ENCODE measurements at regions not wholly inside any gene's neighbourhood (a gene's known extent, or its start where the extent isn't known, plus 50 kb on each side); places are given as distances from the start of the nearest gene placed in this dataset.

DNA sequence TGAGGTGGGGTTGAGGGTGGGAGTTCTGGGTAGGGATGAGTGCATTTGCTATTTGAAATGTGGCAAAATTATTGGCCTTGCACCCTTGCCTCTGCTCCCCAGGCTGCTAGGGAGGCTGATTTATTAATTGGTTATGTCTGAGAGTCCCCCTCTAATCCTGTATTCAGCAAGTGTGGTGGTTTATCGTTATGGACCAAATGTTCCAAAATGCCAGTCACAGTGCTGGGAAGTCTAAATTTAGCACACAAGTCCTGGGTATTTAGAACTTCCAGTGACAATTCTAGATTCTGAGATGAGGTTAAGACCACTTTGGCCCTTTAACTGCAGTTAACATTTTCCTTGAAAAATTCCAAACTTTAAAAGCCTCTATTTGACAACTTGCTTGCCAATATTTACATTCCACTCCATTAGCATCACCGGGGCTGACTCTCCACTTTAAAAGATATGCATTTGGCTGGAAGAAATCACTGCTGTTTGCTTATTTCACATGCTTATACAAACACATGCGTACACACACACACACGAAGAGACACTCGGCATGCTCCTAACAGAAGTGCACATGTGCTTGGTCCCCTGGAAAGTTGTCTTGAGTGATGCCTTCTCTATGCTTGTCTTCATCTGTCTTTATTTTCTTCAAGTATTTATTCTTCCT lies 247.7 kb downstream of the IL20RB start:
- no peak overlapping the region for H3K27ac Mint-ChIP-seq
- Histone ChIP-seq H3K4me1 (ENCODE audit: control insufficient read depth in 1 of 2, extremely low read depth in 1 of 2, insufficient read depth in 2 of 2, low read length in 2 of 2) (no peaks in the 10 kb centered on the region), H3K9me3 (no peaks in the 10 kb centered on the region), H3K27me3 (replicated peaks in 1 of 2; ENCODE audit: control insufficient read depth in 2 of 2, extremely low read depth in 1 of 2, insufficient read depth in 2 of 2, low read length in 1 of 2) (peaks cover 0 to 3% of the 10 kb centered on the region in 2 experiments), H3K36me3 (ENCODE audit: control insufficient read depth in 2 of 2, extremely low read depth in 1 of 2, insufficient read depth in 1 of 2, low read length in 1 of 2) (no peaks in the 10 kb centered on the region), H3K4me3 (ENCODE audit: control insufficient read depth in 1 of 2, extremely low read depth in 1 of 2, low read length in 1 of 2) (no peak overlapping the region), H3K27ac (ENCODE audit: low read length) (no peak overlapping the region)
- ChIA-PET POLR2A (no interaction called here), CTCF (no interaction called here)
- no peaks in the 10 kb centered on the region for H3K36me3 Mint-ChIP-seq
- H3K27me3 Mint-ChIP-seq = peaks cover 3 to 8% of the 10 kb centered on the region in 2 donors
- no peak for DNase-seq
- no peak for ATAC-seq (replicated peaks in 1 of 4)
- 86% methylated on average over 4 of the region's 5 CpGs for WGBS (ENCODE audit: insufficient coverage)
- H3K9me3 Mint-ChIP-seq = no peaks in the 10 kb centered on the region
- no peak overlapping the region for H3K4me3 Mint-ChIP-seq
- no peaks in the 10 kb centered on the region for H3K4me1 Mint-ChIP-seq

DNA sequence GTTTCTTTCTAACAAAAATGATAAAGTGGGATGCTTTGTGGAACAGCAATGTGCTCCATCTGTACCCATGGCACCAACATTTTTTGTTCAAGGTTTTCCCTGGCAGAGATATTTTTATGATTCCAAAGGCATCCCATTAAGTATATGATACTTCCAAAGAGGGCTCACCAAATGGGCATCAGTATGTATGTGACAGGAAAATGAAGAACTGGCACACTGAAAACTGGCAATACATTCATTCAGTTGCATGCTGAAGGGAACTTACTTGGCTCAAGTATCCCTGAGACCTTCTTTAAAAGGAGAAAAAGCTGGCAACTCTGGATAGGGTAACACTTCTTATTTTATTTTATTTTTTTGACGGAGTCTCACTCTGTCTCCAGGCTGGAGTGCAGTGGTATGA lies 249.8 kb downstream of the IL20RB start:
- H3K4me3 ChIP-seq (ENCODE audit: control insufficient read depth in 1 of 2, extremely low read depth in 1 of 2, low read length in 1 of 2) = no peak overlapping the region
- H3K36me3 ChIP-seq (ENCODE audit: control insufficient read depth in 2 of 2, extremely low read depth in 1 of 2, insufficient read depth in 1 of 2, low read length in 1 of 2) = no peaks in the 10 kb centered on the region
- no peak overlapping the region for H3K4me3 Mint-ChIP-seq
- no peak for ATAC-seq (replicated peaks in 1 of 4)
- no peak for DNase-seq
- no peak overlapping the region for H3K27ac Mint-ChIP-seq
- H3K27me3 ChIP-seq (replicated peaks in 1 of 2; ENCODE audit: control insufficient read depth in 2 of 2, extremely low read depth in 1 of 2, insufficient read depth in 2 of 2, low read length in 1 of 2) = peaks cover 0 to 7% of the 10 kb centered on the region in 2 experiments
- no CpG with 5 or more reads among the region's 1 CpG for WGBS (ENCODE audit: insufficient coverage)
- no peaks in the 10 kb centered on the region for H3K36me3 Mint-ChIP-seq
- H3K4me1 ChIP-seq (ENCODE audit: control insufficient read depth in 1 of 2, extremely low read depth in 1 of 2, insufficient read depth in 2 of 2, low read length in 2 of 2) = no peaks in the 10 kb centered on the region
- no peak overlapping the region for H3K27ac ChIP-seq (ENCODE audit: low read length)
- no peaks in the 10 kb centered on the region for H3K9me3 ChIP-seq
- POLR2A ChIA-PET = no interaction called here
- H3K27me3 Mint-ChIP-seq = peaks cover 5 to 14% of the 10 kb centered on the region in 2 donors
- H3K9me3 Mint-ChIP-seq = no peaks in the 10 kb centered on the region
- no peaks in the 10 kb centered on the region for H3K4me1 Mint-ChIP-seq
- CTCF ChIA-PET = no interaction called here

DNA sequence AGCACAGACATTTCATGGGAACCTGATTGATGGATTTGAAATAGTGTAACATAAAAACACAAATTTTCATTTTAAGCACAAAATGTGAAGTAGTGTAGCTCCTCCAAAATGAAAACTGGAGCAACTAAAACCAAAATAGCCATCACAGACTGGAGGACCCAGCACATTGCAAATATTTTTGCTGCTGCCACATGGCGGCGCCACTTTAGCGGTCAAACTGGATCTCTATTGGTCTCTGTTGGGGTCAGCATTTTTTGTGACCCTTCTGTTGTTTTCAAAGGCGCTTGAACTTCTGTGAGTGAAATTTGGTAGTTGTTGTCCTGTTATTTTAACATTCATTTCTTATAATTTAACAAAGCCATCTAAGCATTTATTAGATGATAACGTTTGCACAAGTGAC lies 259.9 kb downstream of the IL20RB start:
- Histone ChIP-seq H3K4me3 (ENCODE audit: control insufficient read depth in 1 of 2, extremely low read depth in 1 of 2, low read length in 1 of 2) (no peak overlapping the region), H3K9me3 (no peaks in the 10 kb centered on the region), H3K27ac (ENCODE audit: low read length) (no peak overlapping the region), H3K36me3 (ENCODE audit: control insufficient read depth in 2 of 2, extremely low read depth in 1 of 2, insufficient read depth in 1 of 2, low read length in 1 of 2) (no peaks in the 10 kb centered on the region), H3K27me3 (replicated peaks in 1 of 2; ENCODE audit: control insufficient read depth in 2 of 2, extremely low read depth in 1 of 2, insufficient read depth in 2 of 2, low read length in 1 of 2) (no peaks in the 10 kb centered on the region), H3K4me1 (ENCODE audit: control insufficient read depth in 1 of 2, extremely low read depth in 1 of 2, insufficient read depth in 2 of 2, low read length in 2 of 2) (no peaks in the 10 kb centered on the region)
- Mint-ChIP-seq H3K9me3 (peaks cover 5 to 25% (median 6%) of the 10 kb centered on the region in 3 donors), H3K27me3 (peaks cover 2 to 10% of the 10 kb centered on the region in 2 donors), H3K4me1 (no peaks in the 10 kb centered on the region), H3K4me3 (no peak overlapping the region), H3K36me3 (no peaks in the 10 kb centered on the region), H3K27ac (no peak overlapping the region)
- WGBS (ENCODE audit: insufficient coverage) = no CpG with 5 or more reads among the region's 5 CpGs
- CTCF ChIA-PET = no interaction called here
- POLR2A ChIA-PET = no interaction called here
- DNase-seq (no peak), ATAC-seq (replicated peaks in 1 of 4) (no peak)

DNA sequence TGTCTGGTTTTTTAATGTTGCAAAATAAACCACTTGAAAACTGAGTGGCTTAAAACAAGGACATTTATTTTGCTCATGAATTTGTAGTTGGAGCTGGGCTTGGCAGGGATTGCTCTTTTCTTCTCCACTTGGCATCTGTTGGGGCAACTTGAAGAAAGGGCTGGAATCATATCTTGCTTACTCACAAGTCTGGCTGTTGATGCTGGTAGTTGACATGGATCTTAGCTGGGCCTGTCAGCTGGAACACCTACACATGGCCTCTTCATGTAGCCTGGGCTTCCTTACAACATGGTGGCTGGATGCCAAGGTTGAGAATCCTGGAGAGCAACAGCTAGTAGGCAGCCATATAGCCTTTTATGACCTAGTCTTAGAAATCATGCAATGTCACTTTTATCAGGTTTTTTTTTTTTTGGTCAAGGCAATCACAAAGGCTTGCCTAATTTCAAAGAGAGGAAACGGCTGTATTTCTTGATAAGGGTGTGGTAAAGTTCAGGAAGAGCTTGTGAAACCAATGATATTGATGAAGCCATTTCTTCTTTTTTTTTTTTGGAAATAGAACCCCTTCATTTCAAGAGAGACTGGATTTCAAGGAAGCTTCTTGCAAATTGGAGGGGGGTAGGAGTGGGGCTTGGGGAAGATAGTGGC lies 262.1 kb downstream of the IL20RB start:
- Mint-ChIP-seq H3K27ac (no peak overlapping the region), H3K4me3 (no peak overlapping the region), H3K36me3 (no peaks in the 10 kb centered on the region), H3K4me1 (no peaks in the 10 kb centered on the region), H3K9me3 (peaks cover 3 to 24% (median 6%) of the 10 kb centered on the region in 3 donors), H3K27me3 (peaks cover 2 to 7% of the 10 kb centered on the region in 2 donors)
- DNase-seq (no peak), ATAC-seq (replicated peaks in 1 of 4) (no peak)
- ChIA-PET POLR2A (interaction anchor here in 1 of 2 donors (0.7 kb wide), 1 partner anchor 766 kb away, joined by 6 read pairs; no protein-coding TSS in a partner anchor), CTCF (interaction anchor here (0.7 kb wide), 2 partner anchors 217 to 1942 kb away, joined by 4 to 7 read pairs; no protein-coding TSS in a partner anchor)
- Histone ChIP-seq H3K27ac (ENCODE audit: low read length) (no peak overlapping the region), H3K36me3 (ENCODE audit: control insufficient read depth in 2 of 2, extremely low read depth in 1 of 2, insufficient read depth in 1 of 2, low read length in 1 of 2) (no peaks in the 10 kb centered on the region), H3K4me1 (ENCODE audit: control insufficient read depth in 1 of 2, extremely low read depth in 1 of 2, insufficient read depth in 2 of 2, low read length in 2 of 2) (no peaks in the 10 kb centered on the region), H3K4me3 (ENCODE audit: control insufficient read depth in 1 of 2, extremely low read depth in 1 of 2, low read length in 1 of 2) (no peak overlapping the region), H3K27me3 (replicated peaks in 1 of 2; ENCODE audit: control insufficient read depth in 2 of 2, extremely low read depth in 1 of 2, insufficient read depth in 2 of 2, low read length in 1 of 2) (no peaks in the 10 kb centered on the region), H3K9me3 (no peaks in the 10 kb centered on the region)
- no CpG with 5 or more reads among the region's 1 CpG for WGBS (ENCODE audit: insufficient coverage)

DNA sequence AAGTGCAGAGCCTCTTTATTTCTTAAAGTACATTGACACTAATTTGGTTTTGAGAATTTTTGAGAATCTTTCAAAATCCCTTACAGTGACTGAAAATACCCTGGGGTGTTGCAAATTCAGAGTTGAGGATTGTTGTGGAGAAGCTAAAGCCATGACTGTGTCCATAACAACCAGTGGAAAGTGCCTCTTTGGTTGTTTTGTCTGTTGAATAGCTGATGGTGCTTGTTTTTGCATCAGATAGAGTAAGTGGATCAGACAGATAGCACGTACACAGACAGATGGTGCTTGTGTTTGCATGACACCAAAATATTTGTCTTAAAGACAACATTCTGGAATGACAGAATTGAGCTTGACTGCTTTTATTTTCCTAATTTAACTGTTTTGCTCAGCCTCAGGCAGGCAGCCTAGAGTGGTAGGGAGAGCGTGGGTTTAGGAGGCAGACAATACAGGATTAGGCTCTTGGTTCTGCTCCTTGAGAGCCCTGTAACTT lies 265.0 kb downstream of the IL20RB start:
- CTCF ChIA-PET = no interaction called here
- H3K4me3 ChIP-seq (ENCODE audit: control insufficient read depth in 1 of 2, extremely low read depth in 1 of 2, low read length in 1 of 2) = no peak overlapping the region
- no peak overlapping the region for H3K27ac ChIP-seq (ENCODE audit: low read length)
- no peak for ATAC-seq (replicated peaks in 1 of 4)
- H3K27me3 ChIP-seq (replicated peaks in 1 of 2; ENCODE audit: control insufficient read depth in 2 of 2, extremely low read depth in 1 of 2, insufficient read depth in 2 of 2, low read length in 1 of 2) = peaks cover 0 to 5% of the 10 kb centered on the region in 2 experiments
- Mint-ChIP-seq H3K27me3 (peaks cover 3 to 14% of the 10 kb centered on the region in 2 donors), H3K9me3 (peaks cover 3 to 16% (median 6%) of the 10 kb centered on the region in 3 donors), H3K36me3 (no peaks in the 10 kb centered on the region), H3K4me1 (no peaks in the 10 kb centered on the region), H3K27ac (no peak overlapping the region), H3K4me3 (no peak overlapping the region)
- 76% methylated on average over 2 of the region's 2 CpGs for WGBS (ENCODE audit: insufficient coverage)
- no peaks in the 10 kb centered on the region for H3K36me3 ChIP-seq (ENCODE audit: control insufficient read depth in 2 of 2, extremely low read depth in 1 of 2, insufficient read depth in 1 of 2, low read length in 1 of 2)
- no peaks in the 10 kb centered on the region for H3K4me1 ChIP-seq (ENCODE audit: control insufficient read depth in 1 of 2, extremely low read depth in 1 of 2, insufficient read depth in 2 of 2, low read length in 2 of 2)
- POLR2A ChIA-PET = no interaction called here
- no peak for DNase-seq
- H3K9me3 ChIP-seq = no peaks in the 10 kb centered on the region

DNA sequence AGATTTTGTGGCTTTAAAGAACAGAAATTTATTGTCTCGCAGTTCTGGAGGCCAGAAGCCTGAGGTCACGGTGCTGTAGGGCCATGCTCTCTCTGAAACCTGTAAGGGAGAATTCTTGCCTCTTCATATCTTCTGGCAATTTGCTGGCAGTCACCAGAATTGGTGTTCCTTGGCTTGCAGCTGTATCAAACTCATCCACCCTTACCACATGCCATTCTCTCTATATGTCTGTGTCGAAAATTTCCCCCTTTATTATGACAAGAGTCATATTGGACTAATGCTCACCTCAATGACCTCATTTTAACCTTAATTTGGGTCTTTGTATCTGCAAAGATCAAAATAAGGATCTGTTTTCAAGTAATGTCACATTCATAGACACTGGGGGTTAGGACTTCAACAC lies 266.7 kb downstream of the IL20RB start:
- H3K27me3 Mint-ChIP-seq = peaks cover 6 to 20% of the 10 kb centered on the region in 2 donors
- no peak overlapping the region for H3K4me3 ChIP-seq (ENCODE audit: control insufficient read depth in 1 of 2, extremely low read depth in 1 of 2, low read length in 1 of 2)
- H3K36me3 Mint-ChIP-seq = no peaks in the 10 kb centered on the region
- no peak overlapping the region for H3K4me3 Mint-ChIP-seq
- no peaks in the 10 kb centered on the region for H3K36me3 ChIP-seq (ENCODE audit: control insufficient read depth in 2 of 2, extremely low read depth in 1 of 2, insufficient read depth in 1 of 2, low read length in 1 of 2)
- no peaks in the 10 kb centered on the region for H3K4me1 ChIP-seq (ENCODE audit: control insufficient read depth in 1 of 2, extremely low read depth in 1 of 2, insufficient read depth in 2 of 2, low read length in 2 of 2)
- H3K27ac Mint-ChIP-seq = no peak overlapping the region
- H3K27me3 ChIP-seq (replicated peaks in 1 of 2; ENCODE audit: control insufficient read depth in 2 of 2, extremely low read depth in 1 of 2, insufficient read depth in 2 of 2, low read length in 1 of 2) = peaks cover 0 to 6% of the 10 kb centered on the region in 2 experiments
- DNase-seq (no peak), ATAC-seq (replicated peaks in 1 of 4) (no peak)
- CTCF ChIA-PET = no interaction called here
- POLR2A ChIA-PET = no interaction called here
- no peaks in the 10 kb centered on the region for H3K9me3 ChIP-seq
- H3K27ac ChIP-seq (ENCODE audit: low read length) = no peak overlapping the region
- no peaks in the 10 kb centered on the region for H3K4me1 Mint-ChIP-seq
- 60% methylated on average over 1 of the region's 3 CpGs for WGBS (ENCODE audit: insufficient coverage)
- H3K9me3 Mint-ChIP-seq = peaks cover 3 to 11% (median 6%) of the 10 kb centered on the region in 3 donors
